Loucy (cell line): ENCODE measurements at regions not wholly inside any gene's neighbourhood (a gene's known extent, or its start where the extent isn't known, plus 50 kb on each side); places are given as distances from the start of the nearest gene placed in this dataset.

Experiments used
- EZH2phosphoT487 ChIP-seq: fragments of 200-600 bp; IDR thresholded peaks from 2 replicates; pipeline ENCODE4 v1.6.1; 2018; ENCODE audit warnings: antibody characterized with exemption, mild to moderate bottlenecking, moderate library complexity, borderline replicate concordance
- TF ChIP-seq, protein P1 (sequence below): fragments of 200-600 bp; sonication (generic); conservative IDR thresholded peaks from 2 replicates; pipeline ENCODE4 v1.5.1; 2014; ENCODE audit warnings: mild to moderate bottlenecking, antibody characterized with exemption, low read length

DNA sequence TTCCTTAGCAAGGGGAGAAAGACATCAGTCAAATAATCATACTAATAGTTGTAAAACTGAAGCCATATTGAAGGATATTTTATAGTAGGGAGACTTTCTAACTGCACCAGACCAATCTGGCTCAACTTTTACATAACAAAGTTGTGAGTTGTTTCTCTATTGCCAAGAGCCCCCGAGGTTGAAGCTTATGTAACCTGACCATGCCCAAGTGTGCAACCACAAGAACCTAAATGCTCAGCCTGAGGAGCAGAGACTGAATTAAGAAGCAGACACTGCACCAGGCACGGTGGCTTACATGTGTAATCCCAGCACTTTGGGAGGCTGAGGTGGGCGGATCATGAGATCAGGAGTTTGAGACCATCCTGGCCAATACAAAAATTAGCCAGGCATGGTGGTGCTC, 77.3 kb upstream of the ARMC3 start:
- TF ChIP-seq, protein P1, sequence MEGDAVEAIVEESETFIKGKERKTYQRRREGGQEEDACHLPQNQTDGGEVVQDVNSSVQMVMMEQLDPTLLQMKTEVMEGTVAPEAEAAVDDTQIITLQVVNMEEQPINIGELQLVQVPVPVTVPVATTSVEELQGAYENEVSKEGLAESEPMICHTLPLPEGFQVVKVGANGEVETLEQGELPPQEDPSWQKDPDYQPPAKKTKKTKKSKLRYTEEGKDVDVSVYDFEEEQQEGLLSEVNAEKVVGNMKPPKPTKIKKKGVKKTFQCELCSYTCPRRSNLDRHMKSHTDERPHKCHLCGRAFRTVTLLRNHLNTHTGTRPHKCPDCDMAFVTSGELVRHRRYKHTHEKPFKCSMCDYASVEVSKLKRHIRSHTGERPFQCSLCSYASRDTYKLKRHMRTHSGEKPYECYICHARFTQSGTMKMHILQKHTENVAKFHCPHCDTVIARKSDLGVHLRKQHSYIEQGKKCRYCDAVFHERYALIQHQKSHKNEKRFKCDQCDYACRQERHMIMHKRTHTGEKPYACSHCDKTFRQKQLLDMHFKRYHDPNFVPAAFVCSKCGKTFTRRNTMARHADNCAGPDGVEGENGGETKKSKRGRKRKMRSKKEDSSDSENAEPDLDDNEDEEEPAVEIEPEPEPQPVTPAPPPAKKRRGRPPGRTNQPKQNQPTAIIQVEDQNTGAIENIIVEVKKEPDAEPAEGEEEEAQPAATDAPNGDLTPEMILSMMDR: no peak
- TF ChIP-seq EZH2phosphoT487: no peak
